Natural killer cell (primary cell): ENCODE measurements at regions not wholly inside any gene's neighbourhood (a gene's known extent, or its start where the extent isn't known, plus 50 kb on each side); places are given as distances from the start of the nearest gene placed in this dataset.

ENCODE experiments used
- ATAC-seq, 3 donors: fragments of 150-1000 bp in 2 of 3; fragments of 200-7000 bp in 1 of 3; cut with Tn5 transposase; 1 replicate in 1 of 3; 2 replicates in 2 of 3; pipeline ENCODE4 v1.10.0; 2021; ENCODE audit warnings: mild to moderate bottlenecking in 2 of 3, moderate library complexity in 2 of 3
- DNase-seq, 2 donors: peaks; one replicate each; pipeline versions ENCODE4 v3.0.0 to v3.0.0-alpha.2; 2013 to 2021; ENCODE audit warnings: mixed read lengths in 1 of 2
- H3K27ac ChIP-seq: one replicate; pipeline ENCODE4 v1.5.1; 2013; ENCODE audit warnings: mild to moderate bottlenecking, low read length
- H3K27me3 ChIP-seq: one replicate; pipeline ENCODE4 v1.6.1; 2013; ENCODE audit warnings: low read length; ENCODE audit not compliant: control insufficient read depth, insufficient read depth
- H3K36me3 ChIP-seq: one replicate; pipeline ENCODE4 v1.6.1; 2013; ENCODE audit warnings: low read length; ENCODE audit not compliant: control insufficient read depth, insufficient read depth
- H3K4me1 ChIP-seq: one replicate; pipeline ENCODE4 v1.6.1; 2013; ENCODE audit warnings: low read length; ENCODE audit not compliant: control insufficient read depth, insufficient read depth
- H3K4me3 ChIP-seq: one replicate; pipeline ENCODE4 v1.5.1; 2013; ENCODE audit warnings: low read length
- H3K9me3 ChIP-seq: one replicate; pipeline ENCODE4 v1.6.1; 2013; ENCODE audit warnings: low read length; ENCODE audit not compliant: control insufficient read depth, insufficient read depth
- H3K27ac Mint-ChIP-seq, 2 donors: one replicate each; pipeline ENCODE4 v1.8.0; 2022; ENCODE audit warnings: mild to moderate bottlenecking in 2 of 2, mixed read lengths in 2 of 2, moderate library complexity in 1 of 2
- H3K27me3 Mint-ChIP-seq, 2 donors: one replicate each; pipeline ENCODE4 v1.8.0; 2022; ENCODE audit warnings: low read depth in 2 of 2, mixed read lengths in 2 of 2
- H3K36me3 Mint-ChIP-seq: one replicate; pipeline ENCODE4 v1.8.0; 2022; ENCODE audit warnings: mixed read lengths
- H3K4me1 Mint-ChIP-seq, 2 donors: one replicate each; pipeline ENCODE4 v1.8.0; 2022; ENCODE audit warnings: mixed read lengths in 2 of 2
- H3K4me3 Mint-ChIP-seq: one replicate; pipeline ENCODE4 v1.8.0; 2022; ENCODE audit warnings: mild to moderate bottlenecking, moderate library complexity, mixed read lengths
- H3K9me3 Mint-ChIP-seq, 2 donors: one replicate each; pipeline ENCODE4 v1.8.0; 2022; ENCODE audit warnings: mixed read lengths in 2 of 2
- WGBS: methylation state at CpG from one replicate; pipeline ENCODE4 v1.1.7; 2013; ENCODE audit warnings: missing lambda C conversion rate; ENCODE audit not compliant: insufficient coverage; 5-methylcytosine and 5-hydroxymethylcytosine counted together
- intact Hi-C: fragments of 100-400 bp; cut with micrococcal nuclease; formaldehyde crosslinking; loops from one replicate; pipeline ENCODE4 v1.14.2; 2022
- TF ChIP-seq, protein P1 (sequence below): fragments of 200-600 bp; IDR thresholded peaks from one replicate; pipeline ENCODE4 v1.8.0; 2022; ENCODE audit warnings: antibody characterized with exemption

DNA sequence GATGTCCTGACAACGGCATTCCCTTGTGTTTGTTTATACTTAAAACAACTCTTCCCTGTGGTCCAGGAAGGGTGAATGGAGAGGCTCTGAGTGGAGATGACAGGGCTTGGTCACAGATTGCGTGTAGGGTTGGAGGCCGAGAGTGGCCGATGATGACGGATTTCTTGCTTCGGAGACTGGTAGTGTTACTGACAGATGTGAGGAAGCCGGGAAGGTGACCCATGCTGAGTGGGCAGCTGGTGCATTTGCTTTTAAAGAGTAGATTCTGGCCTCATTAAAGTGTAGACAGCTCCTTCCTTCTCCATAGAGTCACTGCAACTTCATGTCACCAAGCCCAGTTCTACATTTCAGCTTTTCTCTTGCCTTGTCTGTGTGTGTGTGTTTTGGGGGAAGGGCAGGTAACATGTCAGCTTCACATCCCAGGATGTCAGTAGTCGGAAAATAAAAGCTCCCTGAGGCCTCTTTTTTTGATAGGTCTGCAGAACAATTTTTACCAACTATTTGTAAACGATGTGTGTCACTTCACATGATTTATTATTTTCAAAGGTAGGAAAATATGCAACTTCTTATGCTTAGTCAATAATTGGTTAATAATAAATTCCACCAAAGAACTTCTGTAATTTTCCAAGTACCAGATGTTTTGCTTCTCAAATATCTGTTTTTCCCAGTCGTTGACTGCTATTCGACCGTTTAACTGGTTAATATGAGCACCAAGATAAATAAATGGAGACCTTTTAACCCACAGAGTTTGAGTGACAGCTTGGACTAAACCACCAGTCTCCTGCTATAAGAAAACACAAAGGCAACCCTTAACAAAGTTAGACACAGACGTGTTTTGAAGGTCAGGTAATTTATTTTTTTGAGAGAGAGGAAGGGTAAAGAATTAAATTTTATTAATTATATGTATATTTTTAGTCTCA lies 436.9 kb downstream of the SLC4A3 start:
- intact Hi-C loops, result no loop called here
- TF ChIP-seq, protein P1, sequence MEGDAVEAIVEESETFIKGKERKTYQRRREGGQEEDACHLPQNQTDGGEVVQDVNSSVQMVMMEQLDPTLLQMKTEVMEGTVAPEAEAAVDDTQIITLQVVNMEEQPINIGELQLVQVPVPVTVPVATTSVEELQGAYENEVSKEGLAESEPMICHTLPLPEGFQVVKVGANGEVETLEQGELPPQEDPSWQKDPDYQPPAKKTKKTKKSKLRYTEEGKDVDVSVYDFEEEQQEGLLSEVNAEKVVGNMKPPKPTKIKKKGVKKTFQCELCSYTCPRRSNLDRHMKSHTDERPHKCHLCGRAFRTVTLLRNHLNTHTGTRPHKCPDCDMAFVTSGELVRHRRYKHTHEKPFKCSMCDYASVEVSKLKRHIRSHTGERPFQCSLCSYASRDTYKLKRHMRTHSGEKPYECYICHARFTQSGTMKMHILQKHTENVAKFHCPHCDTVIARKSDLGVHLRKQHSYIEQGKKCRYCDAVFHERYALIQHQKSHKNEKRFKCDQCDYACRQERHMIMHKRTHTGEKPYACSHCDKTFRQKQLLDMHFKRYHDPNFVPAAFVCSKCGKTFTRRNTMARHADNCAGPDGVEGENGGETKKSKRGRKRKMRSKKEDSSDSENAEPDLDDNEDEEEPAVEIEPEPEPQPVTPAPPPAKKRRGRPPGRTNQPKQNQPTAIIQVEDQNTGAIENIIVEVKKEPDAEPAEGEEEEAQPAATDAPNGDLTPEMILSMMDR, result no peak
- no peak overlapping the region for H3K27ac ChIP-seq
- no peaks in the 10 kb centered on the region for H3K27me3 ChIP-seq
- Mint-ChIP-seq H3K36me3 (peaks cover 5% of the 10 kb centered on the region), H3K27me3 (no peaks in the 10 kb centered on the region), H3K4me1 (no peaks in the 10 kb centered on the region), H3K9me3 (peaks cover 0 to 2% of the 10 kb centered on the region in 2 donors), H3K27ac (no peak overlapping the region), H3K4me3 (no peak overlapping the region)
- H3K4me3 ChIP-seq, result no peak overlapping the region
- no peak for ATAC-seq
- H3K36me3 ChIP-seq, result no peaks in the 10 kb centered on the region
- 61% methylated on average over 11 of the region's 13 CpGs for WGBS
- no peak for DNase-seq
- no peaks in the 10 kb centered on the region for H3K9me3 ChIP-seq
- H3K4me1 ChIP-seq, result no peaks in the 10 kb centered on the region

DNA sequence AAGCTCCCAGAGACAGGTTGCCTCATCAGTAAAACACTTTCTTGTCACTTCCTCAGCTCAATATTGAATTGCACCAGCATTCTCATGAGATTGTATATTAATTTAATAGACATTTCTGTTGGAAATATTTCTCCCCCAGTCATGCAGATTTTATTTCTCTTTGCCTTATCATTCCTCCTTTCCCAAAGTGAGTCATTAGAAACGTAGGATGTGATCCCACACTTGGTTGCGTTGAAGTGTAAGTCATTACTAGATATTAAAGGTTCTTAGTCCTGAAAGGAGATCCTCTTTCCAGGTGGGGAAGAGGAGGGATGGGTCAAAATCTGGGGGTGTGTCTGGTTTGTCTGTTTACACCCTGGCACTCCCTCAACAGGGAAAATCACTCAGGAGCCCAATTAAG lies 438.2 kb downstream of the SLC4A3 start:
- TF ChIP-seq, protein P1, result no peak
- no peak overlapping the region for H3K4me3 ChIP-seq
- H3K9me3 ChIP-seq, result no peaks in the 10 kb centered on the region
- Mint-ChIP-seq H3K36me3 (no peaks in the 10 kb centered on the region), H3K27ac (no peak overlapping the region), H3K9me3 (peaks cover 0 to 2% of the 10 kb centered on the region in 2 donors), H3K4me3 (no peak overlapping the region), H3K4me1 (no peaks in the 10 kb centered on the region), H3K27me3 (no peaks in the 10 kb centered on the region)
- H3K36me3 ChIP-seq, result no peaks in the 10 kb centered on the region
- H3K4me1 ChIP-seq, result no peaks in the 10 kb centered on the region
- intact Hi-C loops, result no loop called here
- WGBS, result 88% methylated on average over 2 of the region's 2 CpGs
- DNase-seq (no peak), ATAC-seq (no peak)
- H3K27ac ChIP-seq, result no peak overlapping the region
- no peaks in the 10 kb centered on the region for H3K27me3 ChIP-seq

DNA sequence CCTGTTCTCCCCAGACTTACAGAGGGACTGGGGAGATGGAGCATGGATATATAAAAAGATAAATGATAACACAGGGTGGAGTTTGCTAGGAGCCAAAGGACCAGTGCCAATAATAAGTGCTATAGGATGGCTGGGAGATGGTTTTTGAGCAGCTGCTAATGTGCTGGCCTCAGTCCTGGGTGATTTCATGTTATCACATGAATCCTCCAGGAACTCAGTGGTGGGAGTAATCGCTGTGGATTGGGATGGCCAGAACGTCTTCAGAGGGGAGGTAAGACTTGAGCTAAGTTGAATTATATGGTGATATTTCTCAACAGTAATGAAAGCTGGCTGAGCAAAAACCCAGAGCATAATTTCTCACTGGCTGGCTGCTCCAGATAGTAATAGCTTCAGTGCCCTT lies 441.4 kb downstream of the SLC4A3 start:
- 69% methylated on average over 2 of the region's 2 CpGs for WGBS
- no peaks in the 10 kb centered on the region for H3K36me3 Mint-ChIP-seq
- ATAC-seq (no peak), DNase-seq (no peak)
- H3K27me3 ChIP-seq, result no peaks in the 10 kb centered on the region
- no peak overlapping the region for H3K4me3 Mint-ChIP-seq
- H3K9me3 Mint-ChIP-seq, result peaks cover 0 to 2% of the 10 kb centered on the region in 2 donors
- no peak overlapping the region for H3K4me3 ChIP-seq
- TF ChIP-seq, protein P1, result no peak
- H3K27ac ChIP-seq, result no peak overlapping the region
- no peaks in the 10 kb centered on the region for H3K9me3 ChIP-seq
- H3K4me1 ChIP-seq, result no peaks in the 10 kb centered on the region
- intact Hi-C loops, result no loop called here
- no peaks in the 10 kb centered on the region for H3K36me3 ChIP-seq
- no peak overlapping the region for H3K27ac Mint-ChIP-seq
- H3K4me1 Mint-ChIP-seq, result no peaks in the 10 kb centered on the region
- H3K27me3 Mint-ChIP-seq, result no peaks in the 10 kb centered on the region
